Peyer's patch (tissue), 4 donors: ENCODE measurements at regions not wholly inside any gene's neighbourhood (a gene's known extent, or its start where the extent isn't known, plus 50 kb on each side); places are given as distances from the start of the nearest gene placed in this dataset.

Experiments
- DNase-seq, 3 donors: peaks; one replicate each; pipeline ENCODE4 v3.0.0-alpha.2; 2017 to 2019
- H3K27ac ChIP-seq, 4 donors: fragments of 200-600 bp; sonication (generic); one replicate each; pipeline ENCODE4 v1.5.1; 2016 to 2019
- H3K27me3 ChIP-seq, 2 donors: fragments of 200-600 bp; sonication (generic); one replicate each; pipeline ENCODE4 v1.5.1; 2019
- H3K36me3 ChIP-seq, 3 donors: fragments of 200-600 bp; sonication (generic); one replicate each; pipeline ENCODE4 v1.5.1; 2016 to 2019
- H3K4me1 ChIP-seq, 4 donors: fragments of 200-600 bp; sonication (generic); one replicate each; pipeline ENCODE4 v1.5.1; 2016 to 2019
- H3K4me3 ChIP-seq, 4 donors: fragments of 200-600 bp; sonication (generic); 1 replicate in 3 of 4; 2 replicates in 1 of 4; pipeline ENCODE4 v1.5.1; 2016 to 2019; ENCODE audit warnings: mild to moderate bottlenecking in 1 of 4
- H3K9me3 ChIP-seq, 4 donors: fragments of 200-600 bp; sonication (generic); one replicate each; pipeline ENCODE4 v1.5.1; 2016 to 2019; ENCODE audit warnings: mild to moderate bottlenecking in 1 of 4
- POLR2A ChIP-seq, 2 donors: fragments of 450-650 bp; IDR thresholded peaks; one replicate each; pipeline ENCODE4 v1.5.1; 2017; ENCODE audit warnings: antibody characterized with exemption in 2 of 2, mild to moderate bottlenecking in 2 of 2, moderate library complexity in 2 of 2
- TF ChIP-seq, protein P1 (sequence below), 6 experiments: fragments of 450-650 bp in 4 of 6; fragments of 200-600 bp in 2 of 6; sonication (generic) in 1 of 6; IDR thresholded peaks; one replicate each; pipeline ENCODE4 v1.5.1; 2017 to 2019; ENCODE audit warnings: antibody characterized with exemption in 6 of 6, mild to moderate bottlenecking in 3 of 6, moderate library complexity in 1 of 6

DNA sequence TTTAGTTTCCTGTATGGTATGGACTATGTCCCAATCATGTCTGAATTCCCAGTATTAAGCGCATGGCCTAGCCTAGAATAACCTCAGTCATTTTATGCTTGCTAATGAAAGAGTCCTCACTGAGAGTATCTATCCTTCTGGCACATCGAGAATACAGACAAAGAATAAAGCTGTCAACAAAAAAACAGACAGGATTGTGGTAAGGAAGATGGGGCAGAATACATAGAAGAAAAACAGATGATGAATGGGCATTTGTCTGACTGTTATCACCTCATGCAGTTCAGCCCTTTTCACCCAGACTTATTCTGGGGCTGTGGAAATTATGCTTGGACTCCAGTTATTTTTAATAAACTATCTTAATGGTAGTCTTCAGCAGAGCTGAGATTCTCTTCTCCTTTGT, 363.8 kb upstream of the TNC start:
- Histone ChIP-seq H3K9me3 (no peaks in the 10 kb centered on the region), H3K4me3 (no peak overlapping the region), H3K27ac (no peak overlapping the region), H3K36me3 (no peaks in the 10 kb centered on the region), H3K4me1 (no peaks in the 10 kb centered on the region), H3K27me3 (no peaks in the 10 kb centered on the region)
- DNase-seq = no peak
- no peak for TF ChIP-seq POLR2A (IDR thresholded peaks at IDR 0.05)
- TF ChIP-seq, protein P1, sequence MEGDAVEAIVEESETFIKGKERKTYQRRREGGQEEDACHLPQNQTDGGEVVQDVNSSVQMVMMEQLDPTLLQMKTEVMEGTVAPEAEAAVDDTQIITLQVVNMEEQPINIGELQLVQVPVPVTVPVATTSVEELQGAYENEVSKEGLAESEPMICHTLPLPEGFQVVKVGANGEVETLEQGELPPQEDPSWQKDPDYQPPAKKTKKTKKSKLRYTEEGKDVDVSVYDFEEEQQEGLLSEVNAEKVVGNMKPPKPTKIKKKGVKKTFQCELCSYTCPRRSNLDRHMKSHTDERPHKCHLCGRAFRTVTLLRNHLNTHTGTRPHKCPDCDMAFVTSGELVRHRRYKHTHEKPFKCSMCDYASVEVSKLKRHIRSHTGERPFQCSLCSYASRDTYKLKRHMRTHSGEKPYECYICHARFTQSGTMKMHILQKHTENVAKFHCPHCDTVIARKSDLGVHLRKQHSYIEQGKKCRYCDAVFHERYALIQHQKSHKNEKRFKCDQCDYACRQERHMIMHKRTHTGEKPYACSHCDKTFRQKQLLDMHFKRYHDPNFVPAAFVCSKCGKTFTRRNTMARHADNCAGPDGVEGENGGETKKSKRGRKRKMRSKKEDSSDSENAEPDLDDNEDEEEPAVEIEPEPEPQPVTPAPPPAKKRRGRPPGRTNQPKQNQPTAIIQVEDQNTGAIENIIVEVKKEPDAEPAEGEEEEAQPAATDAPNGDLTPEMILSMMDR (IDR thresholded peaks at IDR 0.05) = no peak

DNA sequence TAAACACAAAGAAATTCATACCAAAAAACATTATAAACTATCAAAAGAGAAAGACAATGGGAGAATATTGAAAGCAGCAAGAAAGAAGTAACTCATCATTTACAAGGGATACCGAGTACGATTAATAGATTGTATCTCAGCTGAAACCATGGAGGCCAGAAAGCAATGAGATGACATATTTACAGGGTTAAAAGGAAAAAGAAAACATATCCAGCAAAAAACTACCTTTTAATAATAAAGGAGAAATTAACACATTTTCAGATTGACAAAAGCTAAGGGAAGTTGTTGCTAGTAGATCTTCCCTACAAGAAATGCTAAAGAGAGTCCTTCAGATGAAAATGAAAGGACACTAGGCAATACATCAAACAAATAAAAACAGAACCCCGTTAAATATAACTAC, 364.8 kb upstream of the TNC start:
- H3K27ac ChIP-seq = no peak overlapping the region
- H3K4me1 ChIP-seq = no peaks in the 10 kb centered on the region
- H3K27me3 ChIP-seq = no peaks in the 10 kb centered on the region
- no peaks in the 10 kb centered on the region for H3K36me3 ChIP-seq
- no peak for DNase-seq
- TF ChIP-seq POLR2A (IDR thresholded peaks at IDR 0.05) = no peak
- TF ChIP-seq, protein P1 (IDR thresholded peaks at IDR 0.05) = no peak
- no peaks in the 10 kb centered on the region for H3K9me3 ChIP-seq
- H3K4me3 ChIP-seq = no peak overlapping the region

DNA sequence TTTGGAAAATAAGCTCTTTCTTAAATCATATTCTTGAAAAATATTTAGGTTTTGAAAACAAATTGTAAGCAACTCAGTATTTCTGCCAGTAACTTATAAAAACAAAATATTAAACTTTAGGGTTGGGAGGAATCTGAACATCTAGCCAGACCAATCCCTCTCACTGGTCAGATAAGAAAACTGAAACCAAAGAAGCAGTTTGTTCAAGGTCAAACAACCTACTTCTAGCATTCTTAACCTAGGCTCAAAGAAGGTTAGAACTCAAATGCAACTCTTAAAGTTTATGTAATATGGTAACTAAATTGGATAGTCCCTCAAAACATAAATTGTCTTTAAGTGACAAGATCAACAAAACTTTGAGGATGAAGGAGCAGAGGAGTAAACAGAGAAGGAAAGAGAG, 374.9 kb upstream of the TNC start:
- TF ChIP-seq POLR2A (IDR thresholded peaks at IDR 0.05) = no peak
- TF ChIP-seq, protein P1 (IDR thresholded peaks at IDR 0.05) = no peak
- H3K27ac ChIP-seq = no peak overlapping the region
- no peaks in the 10 kb centered on the region for H3K27me3 ChIP-seq
- H3K9me3 ChIP-seq = no peaks in the 10 kb centered on the region
- no peak overlapping the region for H3K4me3 ChIP-seq
- no peak for DNase-seq
- peaks cover 0 to 6% (median 0%) of the 10 kb centered on the region in 4 donors for H3K4me1 ChIP-seq
- no peaks in the 10 kb centered on the region for H3K36me3 ChIP-seq

DNA sequence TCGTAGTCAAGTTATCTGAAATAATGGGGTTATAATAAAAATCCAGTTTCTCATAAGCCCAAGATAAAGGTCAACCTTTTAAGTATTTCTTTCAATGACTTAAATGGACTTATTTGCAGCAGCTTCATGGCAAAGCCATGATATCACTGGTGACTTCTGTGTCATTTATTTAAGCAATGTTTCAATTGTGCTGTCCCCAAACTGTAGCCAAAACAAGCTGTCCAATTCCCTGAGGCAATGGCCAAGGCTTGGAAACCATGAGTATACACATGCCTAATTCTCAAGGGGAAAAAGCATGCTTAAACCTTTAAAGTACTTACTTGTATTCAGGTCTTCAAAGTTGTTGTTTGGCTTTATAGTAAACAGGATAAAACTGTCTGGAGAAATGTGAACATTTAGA, 376.4 kb upstream of the TNC start:
- H3K36me3 ChIP-seq = no peaks in the 10 kb centered on the region
- H3K27ac ChIP-seq = no peak overlapping the region
- peaks cover 0 to 6% (median 0%) of the 10 kb centered on the region in 4 donors for H3K4me1 ChIP-seq
- no peak for DNase-seq
- TF ChIP-seq, protein P1 (IDR thresholded peaks at IDR 0.05) = no peak
- TF ChIP-seq POLR2A (IDR thresholded peaks at IDR 0.05) = no peak
- H3K27me3 ChIP-seq = no peaks in the 10 kb centered on the region
- H3K9me3 ChIP-seq = no peaks in the 10 kb centered on the region
- no peak overlapping the region for H3K4me3 ChIP-seq

DNA sequence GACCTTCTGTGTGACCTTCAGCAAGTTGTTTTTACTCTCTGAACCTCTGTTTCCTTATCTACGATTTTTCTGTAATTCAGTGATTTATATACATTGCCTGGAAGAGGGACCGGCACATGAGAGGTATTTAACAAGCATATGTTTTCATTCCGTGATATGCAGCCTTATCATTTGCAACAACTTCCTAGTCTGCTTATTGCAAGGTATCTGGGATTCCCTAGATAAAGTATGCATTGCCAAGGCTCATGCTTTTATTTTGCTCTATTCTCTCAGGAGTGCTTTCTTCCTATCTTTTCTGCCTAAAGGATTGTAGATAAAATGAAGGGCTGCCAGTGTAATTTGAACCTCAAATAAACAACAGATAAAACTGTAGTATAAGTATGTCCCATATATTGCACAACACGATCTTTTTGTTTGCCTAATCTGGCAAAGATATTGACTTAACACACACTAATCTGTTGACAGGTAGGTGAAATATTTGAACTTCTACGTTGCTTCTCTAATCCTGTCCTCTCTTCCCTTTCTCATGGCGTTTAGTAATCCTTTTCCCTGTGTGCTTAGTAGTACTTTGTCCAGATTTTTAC, 377.2 kb upstream of the TNC start:
- no peaks in the 10 kb centered on the region for H3K27me3 ChIP-seq
- no peak overlapping the region for H3K27ac ChIP-seq
- H3K9me3 ChIP-seq = no peaks in the 10 kb centered on the region
- peaks cover 0 to 6% (median 0%) of the 10 kb centered on the region in 4 donors for H3K4me1 ChIP-seq
- no peak for DNase-seq
- no peak for TF ChIP-seq POLR2A (IDR thresholded peaks at IDR 0.05)
- no peak overlapping the region for H3K4me3 ChIP-seq
- H3K36me3 ChIP-seq = no peaks in the 10 kb centered on the region

DNA sequence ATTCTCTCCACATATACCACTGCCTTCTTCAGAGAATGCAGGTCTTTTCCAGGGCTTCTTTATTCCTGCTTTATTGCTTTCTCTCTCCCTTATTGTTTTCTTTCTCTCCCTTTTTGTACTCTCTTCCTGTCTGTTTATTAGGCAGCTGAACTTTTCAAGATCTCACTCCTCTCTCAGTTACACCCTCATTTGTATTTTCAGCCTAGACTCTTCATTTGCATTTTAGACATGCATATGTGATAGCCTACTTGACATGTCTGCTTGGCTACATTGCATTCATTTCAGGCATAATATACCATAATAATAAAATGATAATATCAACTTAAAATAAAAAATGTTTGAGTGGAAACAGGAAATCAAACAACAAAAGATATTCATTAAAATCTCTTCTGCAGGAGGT, 377.9 kb upstream of the TNC start:
- no peaks in the 10 kb centered on the region for H3K27me3 ChIP-seq
- TF ChIP-seq, protein P1 (IDR thresholded peaks at IDR 0.05) = no peak
- TF ChIP-seq POLR2A (IDR thresholded peaks at IDR 0.05) = no peak
- H3K9me3 ChIP-seq = no peaks in the 10 kb centered on the region
- no peak for DNase-seq
- no peak overlapping the region for H3K27ac ChIP-seq
- H3K4me3 ChIP-seq = no peak overlapping the region
- H3K36me3 ChIP-seq = no peaks in the 10 kb centered on the region
- peaks cover 0 to 6% (median 0%) of the 10 kb centered on the region in 4 donors for H3K4me1 ChIP-seq
